ENCODE measurements at regions not wholly inside any gene's neighbourhood (a gene's known extent, or its start where the extent isn't known, plus 50 kb on each side); places are given as distances from the start of the nearest gene placed in this dataset.

DNA sequence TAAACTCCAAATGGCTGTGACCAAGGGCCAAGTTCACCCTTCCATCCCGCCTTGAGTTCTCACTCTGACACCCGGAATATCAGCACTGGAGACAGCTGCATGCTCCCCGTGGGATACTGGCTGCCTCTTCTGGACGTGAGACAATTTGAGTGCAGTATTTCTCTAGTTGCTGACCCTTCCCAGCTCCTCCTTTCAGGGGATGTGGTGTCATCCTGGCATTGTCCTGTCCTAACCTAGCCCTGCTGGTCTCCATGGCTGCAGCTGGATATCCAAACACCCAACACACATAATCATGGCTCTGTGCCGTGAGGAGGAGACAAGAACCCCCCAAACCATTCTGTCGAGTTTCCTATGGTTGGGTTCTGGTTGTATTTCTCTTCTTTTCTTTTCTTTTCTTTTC, 82.6 kb downstream of the PAX1 start:
- TF ChIP-seq, protein P1, sequence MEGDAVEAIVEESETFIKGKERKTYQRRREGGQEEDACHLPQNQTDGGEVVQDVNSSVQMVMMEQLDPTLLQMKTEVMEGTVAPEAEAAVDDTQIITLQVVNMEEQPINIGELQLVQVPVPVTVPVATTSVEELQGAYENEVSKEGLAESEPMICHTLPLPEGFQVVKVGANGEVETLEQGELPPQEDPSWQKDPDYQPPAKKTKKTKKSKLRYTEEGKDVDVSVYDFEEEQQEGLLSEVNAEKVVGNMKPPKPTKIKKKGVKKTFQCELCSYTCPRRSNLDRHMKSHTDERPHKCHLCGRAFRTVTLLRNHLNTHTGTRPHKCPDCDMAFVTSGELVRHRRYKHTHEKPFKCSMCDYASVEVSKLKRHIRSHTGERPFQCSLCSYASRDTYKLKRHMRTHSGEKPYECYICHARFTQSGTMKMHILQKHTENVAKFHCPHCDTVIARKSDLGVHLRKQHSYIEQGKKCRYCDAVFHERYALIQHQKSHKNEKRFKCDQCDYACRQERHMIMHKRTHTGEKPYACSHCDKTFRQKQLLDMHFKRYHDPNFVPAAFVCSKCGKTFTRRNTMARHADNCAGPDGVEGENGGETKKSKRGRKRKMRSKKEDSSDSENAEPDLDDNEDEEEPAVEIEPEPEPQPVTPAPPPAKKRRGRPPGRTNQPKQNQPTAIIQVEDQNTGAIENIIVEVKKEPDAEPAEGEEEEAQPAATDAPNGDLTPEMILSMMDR (IDR thresholded peaks at IDR 0.05) = no peak
- TF ChIP-seq POLR2A (IDR thresholded peaks at IDR 0.05) = no peak

Data from testis (tissue), 2 donors.